ENCODE measurements at regions not wholly inside any gene's neighbourhood (a gene's known extent, or its start where the extent isn't known, plus 50 kb on each side); places are given as distances from the start of the nearest gene placed in this dataset.

GRCh38 chr9:120099065-120099464 lies 480.9 kb downstream of the CDK5RAP2 start:
- no peak overlapping the region for H3K27ac Mint-ChIP-seq
- no peak for TF ChIP-seq CTCF (IDR thresholded peaks at IDR 0.05)
- TF ChIP-seq EZH2 (IDR thresholded peaks at IDR 0.05; ENCODE audit: borderline replicate concordance, insufficient read depth, low read depth, low read length, poor library complexity, severe bottlenecking): no peak
- peaks cover 4% of the 10 kb centered on the region for H3K27me3 Mint-ChIP-seq
- intact Hi-C loops (cut with micrococcal nuclease): no loop called here
- Histone ChIP-seq H4K20me1 (ENCODE audit: control insufficient read depth, insufficient read depth, low read length, poor library complexity, severe bottlenecking) (no peaks in the 10 kb centered on the region), H3K36me3 (replicated peaks in 1 of 2; ENCODE audit: control extremely low read depth in 1 of 2, control insufficient read depth in 1 of 2, extremely low read depth in 1 of 2, insufficient read depth in 2 of 2, low read length in 1 of 2) (no peaks in the 10 kb centered on the region), H3K4me1 (ENCODE audit: control insufficient read depth in 2 of 2, insufficient read depth in 2 of 2, low read length in 2 of 2) (no peaks in the 10 kb centered on the region), H3K79me2 (ENCODE audit: control insufficient read depth, insufficient read depth, low read length) (no peaks in the 10 kb centered on the region), H3K9me3 (ENCODE audit: control extremely low read depth in 1 of 3, control insufficient read depth in 2 of 3, insufficient read depth in 1 of 3, low read length in 2 of 3) (peaks cover 0 to 6% (median 0%) of the 10 kb centered on the region in 3 donors), H2AFZ (ENCODE audit: insufficient read depth, low read depth, low read length, poor library complexity, severe bottlenecking) (no peak overlapping the region), H3K4me2 (replicated peaks; ENCODE audit: low read depth, low read length, poor library complexity, severe bottlenecking) (no peak overlapping the region), H3K4me3 (ENCODE audit: control extremely low read depth in 1 of 5, extremely low read depth in 1 of 5, insufficient read depth in 1 of 5, low read depth in 2 of 5, low read length in 4 of 5) (no peak overlapping the region), H3K27ac (ENCODE audit: low read length in 2 of 2) (no peak overlapping the region), H3K27me3 (replicated peaks in 1 of 4; ENCODE audit: control extremely low read depth in 1 of 4, control insufficient read depth in 3 of 4, insufficient read depth in 4 of 4, low read length in 3 of 4) (peaks cover 0 to 3% (median 0%) of the 10 kb centered on the region in 4 experiments), H3K9ac (ENCODE audit: low read length) (no peak overlapping the region)
- 91% methylated on average over 3 of the region's 4 CpGs for WGBS (ENCODE audit: insufficient coverage)
- no peaks in the 10 kb centered on the region for H3K4me1 Mint-ChIP-seq
- H3K9me3 Mint-ChIP-seq (ENCODE audit: insufficient read depth): no peaks in the 10 kb centered on the region
- DNase-seq (no peak), ATAC-seq (ENCODE audit: low read depth) (no peak)
- no peak overlapping the region for H3K4me3 Mint-ChIP-seq
- ChIA-PET CTCF (no interaction called here), POLR2A (no interaction called here)

- intact Hi-C loops (cut with micrococcal nuclease): no loop called here
- 67% methylated on average over 3 of the region's 6 CpGs for WGBS (ENCODE audit: insufficient coverage)
- peaks cover 4% of the 10 kb centered on the region for H3K27me3 Mint-ChIP-seq
- H3K4me3 Mint-ChIP-seq: no peak overlapping the region
- H3K9me3 ChIP-seq (ENCODE audit: control extremely low read depth in 1 of 3, control insufficient read depth in 2 of 3, insufficient read depth in 1 of 3, low read length in 2 of 3): peaks cover 0 to 4% (median 0%) of the 10 kb centered on the region in 3 donors
- H3K27ac Mint-ChIP-seq: no peak overlapping the region
- peaks cover 0 to 3% (median 0%) of the 10 kb centered on the region in 4 experiments for H3K27me3 ChIP-seq (replicated peaks in 1 of 4; ENCODE audit: control extremely low read depth in 1 of 4, control insufficient read depth in 3 of 4, insufficient read depth in 4 of 4, low read length in 3 of 4)
- ChIA-PET POLR2A (no interaction called here), CTCF (no interaction called here)
- no peaks in the 10 kb centered on the region for H3K9me3 Mint-ChIP-seq (ENCODE audit: insufficient read depth)
- no peaks in the 10 kb centered on the region for H4K20me1 ChIP-seq (ENCODE audit: control insufficient read depth, insufficient read depth, low read length, poor library complexity, severe bottlenecking)
- H3K4me1 Mint-ChIP-seq: no peaks in the 10 kb centered on the region
- H3K9ac ChIP-seq (ENCODE audit: low read length): no peak overlapping the region
- no peak overlapping the region for H3K4me2 ChIP-seq (replicated peaks; ENCODE audit: low read depth, low read length, poor library complexity, severe bottlenecking)
- H2AFZ ChIP-seq (ENCODE audit: insufficient read depth, low read depth, low read length, poor library complexity, severe bottlenecking): no peak overlapping the region
- H3K79me2 ChIP-seq (ENCODE audit: control insufficient read depth, insufficient read depth, low read length): no peaks in the 10 kb centered on the region
- no peak overlapping the region for H3K4me3 ChIP-seq (ENCODE audit: control extremely low read depth in 1 of 5, extremely low read depth in 1 of 5, insufficient read depth in 1 of 5, low read depth in 2 of 5, low read length in 4 of 5)
- DNase-seq: no peak
- H3K27ac ChIP-seq (ENCODE audit: low read length in 2 of 2): no peak overlapping the region
- H3K4me1 ChIP-seq (ENCODE audit: control insufficient read depth in 2 of 2, insufficient read depth in 2 of 2, low read length in 2 of 2): no peaks in the 10 kb centered on the region
- no peaks in the 10 kb centered on the region for H3K36me3 ChIP-seq (replicated peaks in 1 of 2; ENCODE audit: control extremely low read depth in 1 of 2, control insufficient read depth in 1 of 2, extremely low read depth in 1 of 2, insufficient read depth in 2 of 2, low read length in 1 of 2)
- no peak for ATAC-seq (ENCODE audit: low read depth)
- TF ChIP-seq CTCF (IDR thresholded peaks at IDR 0.05): no peak
- no peak for TF ChIP-seq EZH2 (IDR thresholded peaks at IDR 0.05; ENCODE audit: borderline replicate concordance, insufficient read depth, low read depth, low read length, poor library complexity, severe bottlenecking)
These were observed 481.4 kb downstream of the CDK5RAP2 start for GRCh38 chr9:120098584-120098983.
